Neural progenitor cell (in vitro differentiated cells): ENCODE measurements at regions not wholly inside any gene's neighbourhood (a gene's known extent, or its start where the extent isn't known, plus 50 kb on each side); places are given as distances from the start of the nearest gene placed in this dataset.

Source experiments
- DNase-seq: peaks from one replicate; pipeline ENCODE4 v3.0.0-alpha.2; 2016; ENCODE audit warnings: low spot score
- H2AFZ ChIP-seq: fragments of 200-600 bp; sonication (generic); replicated peaks from 2 replicates; pipeline ENCODE4 v1.6.1; 2016; ENCODE audit warnings: antibody characterized with exemption
- H3F3A ChIP-seq: fragments of 200-600 bp; sonication (generic); 2 replicates; pipeline ENCODE4 v1.6.1; 2016; ENCODE audit warnings: antibody characterized with exemption, low read depth
- H3K27ac ChIP-seq: fragments of 200-600 bp; sonication (generic); 2 replicates; pipeline ENCODE4 v1.5.1; 2016; ENCODE audit warnings: mild to moderate bottlenecking
- H3K27me3 ChIP-seq: fragments of 200-600 bp; sonication (generic); 2 replicates; pipeline ENCODE4 v1.6.1; 2016; ENCODE audit warnings: mild to moderate bottlenecking, moderate library complexity
- H3K36me3 ChIP-seq: fragments of 200-600 bp; sonication (generic); 2 replicates; pipeline ENCODE4 v1.5.1; 2016
- H3K4me1 ChIP-seq: fragments of 200-600 bp; sonication (generic); 2 replicates; pipeline ENCODE4 v1.6.1; 2016; ENCODE audit warnings: mixed run types
- H3K4me2 ChIP-seq: fragments of 200-600 bp; sonication (generic); 2 replicates; pipeline ENCODE4 v1.6.1; 2016
- H3K4me3 ChIP-seq: fragments of 200-600 bp; sonication (generic); 2 replicates; pipeline ENCODE4 v1.5.1; 2016
- H3K79me2 ChIP-seq: fragments of 200-600 bp; sonication (generic); 2 replicates; pipeline ENCODE4 v1.6.1; 2016; ENCODE audit warnings: low read depth
- H3K9ac ChIP-seq: fragments of 200-600 bp; sonication (generic); 2 replicates; pipeline ENCODE4 v1.6.1; 2016
- H3K9me3 ChIP-seq: fragments of 200-600 bp; sonication (generic); 2 replicates; pipeline ENCODE4 v1.5.1; 2016; ENCODE audit warnings: low read depth
- H4K20me1 ChIP-seq: fragments of 200-600 bp; sonication (generic); 2 replicates; pipeline ENCODE4 v1.6.1; 2016; ENCODE audit warnings: low read depth
- H3K27ac Mint-ChIP-seq: 3 replicates; pipeline ENCODE4 v1.8.0; 2021; ENCODE audit warnings: mixed read lengths
- H3K27me3 Mint-ChIP-seq: 2 replicates; pipeline ENCODE4 v1.8.0; 2022; ENCODE audit warnings: low read depth, mild to moderate bottlenecking, inconsistent platforms, moderate library complexity, mixed read lengths; ENCODE audit not compliant: insufficient read depth
- H3K36me3 Mint-ChIP-seq: 3 replicates; pipeline ENCODE4 v1.8.0; 2021; ENCODE audit warnings: mixed read lengths
- H3K4me1 Mint-ChIP-seq: 3 replicates; pipeline ENCODE4 v1.8.0; 2021; ENCODE audit warnings: mixed read lengths
- H3K4me3 Mint-ChIP-seq: 3 replicates; pipeline ENCODE4 v1.8.0; 2021; ENCODE audit warnings: mild to moderate bottlenecking, moderate library complexity, mixed read lengths
- H3K9me3 Mint-ChIP-seq: 3 replicates; pipeline ENCODE4 v1.8.0; 2020; ENCODE audit warnings: mixed read lengths
- EZH2 ChIP-seq: fragments of 200-600 bp; sonication (generic); IDR thresholded peaks from 2 replicates; pipeline ENCODE4 v1.6.1; 2017; ENCODE audit warnings: antibody characterized with exemption, mild to moderate bottlenecking, moderate library complexity
- EZH2phosphoT487 ChIP-seq: fragments of 200-600 bp; sonication (generic); IDR thresholded peaks from 2 replicates; pipeline ENCODE4 v1.6.1; 2017; ENCODE audit warnings: antibody characterized with exemption
- TF ChIP-seq, protein P1 (sequence below): fragments of 200-600 bp; sonication (generic); IDR thresholded peaks from 2 replicates; pipeline ENCODE4 v1.5.1; 2017; ENCODE audit warnings: antibody characterized with exemption, mild to moderate bottlenecking

DNA sequence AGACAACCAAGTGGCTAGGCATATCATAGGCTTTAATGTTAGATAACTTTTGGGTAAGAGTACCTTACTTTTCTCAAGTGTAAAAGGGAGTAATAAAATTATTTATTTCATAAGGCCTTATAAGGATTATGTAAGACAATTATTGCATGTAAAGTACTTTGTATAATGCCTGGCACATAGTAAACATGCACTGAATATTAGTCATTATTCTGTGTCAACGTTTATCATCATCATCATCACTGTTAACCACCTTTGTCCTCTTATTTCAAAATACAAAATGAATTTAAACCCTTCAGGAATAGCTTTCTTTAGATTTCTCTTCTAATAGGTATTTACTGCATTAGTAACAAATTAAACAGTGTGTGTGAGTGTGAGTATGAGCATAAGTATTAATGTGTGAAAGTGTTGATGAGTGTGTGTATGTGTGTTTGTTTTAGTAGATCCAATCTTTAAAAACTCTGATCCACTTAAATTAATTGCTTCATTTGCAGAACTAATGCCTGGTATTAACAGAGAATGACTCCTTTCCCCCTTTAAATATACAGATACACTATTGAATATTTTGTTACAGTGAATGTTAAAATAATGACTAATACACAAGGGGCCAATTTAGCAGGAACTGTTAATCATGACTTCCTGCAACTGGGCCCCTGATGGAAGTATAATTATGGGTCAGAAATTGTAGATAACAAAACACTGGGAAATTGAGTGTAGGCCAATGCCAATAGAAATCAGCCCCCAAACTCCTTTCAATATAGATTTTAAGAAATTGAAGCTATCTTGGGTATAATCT is 213.3 kb upstream of the FZD8 start:
- Histone ChIP-seq H3K4me3 (no peak overlapping the region), H4K20me1 (no peaks in the 10 kb centered on the region), H3K36me3 (no peaks in the 10 kb centered on the region), H3K4me1 (no peaks in the 10 kb centered on the region), H3F3A (no peaks in the 10 kb centered on the region), H2AFZ (no peak overlapping the region), H3K9me3 (no peaks in the 10 kb centered on the region), H3K4me2 (no peak overlapping the region), H3K79me2 (no peaks in the 10 kb centered on the region), H3K9ac (no peak overlapping the region), H3K27me3 (no peaks in the 10 kb centered on the region), H3K27ac (no peak overlapping the region)
- Mint-ChIP-seq H3K4me1 (peaks cover 3% of the 10 kb centered on the region), H3K36me3 (no peaks in the 10 kb centered on the region), H3K4me3 (no peak overlapping the region), H3K27ac (no peak overlapping the region), H3K9me3 (peaks cover 10% of the 10 kb centered on the region), H3K27me3 (no peaks in the 10 kb centered on the region)
- no peak for DNase-seq
- no peak for TF ChIP-seq EZH2
- no peak for TF ChIP-seq EZH2phosphoT487
- TF ChIP-seq, protein P1, sequence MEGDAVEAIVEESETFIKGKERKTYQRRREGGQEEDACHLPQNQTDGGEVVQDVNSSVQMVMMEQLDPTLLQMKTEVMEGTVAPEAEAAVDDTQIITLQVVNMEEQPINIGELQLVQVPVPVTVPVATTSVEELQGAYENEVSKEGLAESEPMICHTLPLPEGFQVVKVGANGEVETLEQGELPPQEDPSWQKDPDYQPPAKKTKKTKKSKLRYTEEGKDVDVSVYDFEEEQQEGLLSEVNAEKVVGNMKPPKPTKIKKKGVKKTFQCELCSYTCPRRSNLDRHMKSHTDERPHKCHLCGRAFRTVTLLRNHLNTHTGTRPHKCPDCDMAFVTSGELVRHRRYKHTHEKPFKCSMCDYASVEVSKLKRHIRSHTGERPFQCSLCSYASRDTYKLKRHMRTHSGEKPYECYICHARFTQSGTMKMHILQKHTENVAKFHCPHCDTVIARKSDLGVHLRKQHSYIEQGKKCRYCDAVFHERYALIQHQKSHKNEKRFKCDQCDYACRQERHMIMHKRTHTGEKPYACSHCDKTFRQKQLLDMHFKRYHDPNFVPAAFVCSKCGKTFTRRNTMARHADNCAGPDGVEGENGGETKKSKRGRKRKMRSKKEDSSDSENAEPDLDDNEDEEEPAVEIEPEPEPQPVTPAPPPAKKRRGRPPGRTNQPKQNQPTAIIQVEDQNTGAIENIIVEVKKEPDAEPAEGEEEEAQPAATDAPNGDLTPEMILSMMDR = no peak

DNA sequence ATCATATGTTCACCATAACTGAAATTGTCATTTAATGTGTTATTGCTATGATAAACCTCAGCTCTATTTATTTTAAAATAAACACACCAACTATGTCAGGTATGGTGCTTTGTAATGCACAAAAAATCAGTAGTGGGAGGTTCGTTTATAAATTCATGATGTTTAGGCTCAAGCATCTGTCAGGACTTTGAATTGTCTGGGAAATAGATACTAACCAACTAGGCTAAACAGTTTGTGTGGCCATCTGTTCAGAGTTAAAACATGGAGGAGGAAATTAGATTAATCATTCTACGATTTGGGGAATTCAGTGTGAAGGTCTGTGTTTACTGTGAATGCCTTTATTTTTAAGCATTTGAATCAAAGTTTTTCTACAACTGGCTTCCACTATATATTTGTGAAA is 212.6 kb upstream of the FZD8 start:
- Mint-ChIP-seq H3K27me3 (no peaks in the 10 kb centered on the region), H3K4me3 (no peak overlapping the region), H3K27ac (no peak overlapping the region), H3K9me3 (peaks cover 10% of the 10 kb centered on the region), H3K4me1 (peaks cover 7% of the 10 kb centered on the region), H3K36me3 (no peaks in the 10 kb centered on the region)
- Histone ChIP-seq H3K9ac (no peak overlapping the region), H3K4me1 (peaks cover under 1% of the 10 kb centered on the region), H3K4me3 (no peak overlapping the region), H3K27me3 (no peaks in the 10 kb centered on the region), H3K27ac (no peak overlapping the region), H3K4me2 (no peak overlapping the region), H3K79me2 (no peaks in the 10 kb centered on the region), H3K36me3 (no peaks in the 10 kb centered on the region), H3F3A (no peaks in the 10 kb centered on the region), H3K9me3 (no peaks in the 10 kb centered on the region), H4K20me1 (no peaks in the 10 kb centered on the region), H2AFZ (no peak overlapping the region)
- TF ChIP-seq, protein P1 = no peak
- TF ChIP-seq EZH2phosphoT487 (no peak), EZH2 (no peak)
- no peak for DNase-seq

DNA sequence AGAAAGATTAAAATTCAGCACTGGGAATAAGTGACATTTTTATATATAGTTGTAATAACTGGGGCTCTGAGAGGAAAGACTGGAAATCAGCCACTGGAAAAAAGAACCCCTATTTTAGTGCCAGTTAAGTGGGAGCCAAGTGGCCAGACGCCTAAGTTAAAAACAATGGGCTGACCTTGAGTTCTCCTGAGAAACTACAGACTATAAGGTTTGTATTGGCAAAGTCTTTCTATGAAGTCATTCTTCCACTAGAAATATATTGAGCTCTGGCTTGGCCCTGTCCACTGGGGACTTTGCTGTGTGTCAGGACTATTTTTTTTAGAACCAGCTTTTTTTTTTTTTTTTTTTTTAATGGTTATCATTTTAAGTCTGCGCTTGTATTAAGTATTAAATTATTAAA is 210.6 kb upstream of the FZD8 start:
- Histone ChIP-seq H3K36me3 (no peaks in the 10 kb centered on the region), H3K4me1 (peaks cover 19% of the 10 kb centered on the region), H3K79me2 (no peaks in the 10 kb centered on the region), H3K4me2 (no peak overlapping the region), H3K9me3 (no peaks in the 10 kb centered on the region), H3F3A (peaks cover 6% of the 10 kb centered on the region), H3K27ac (no peak overlapping the region), H3K9ac (no peak overlapping the region), H3K4me3 (no peak overlapping the region), H3K27me3 (no peaks in the 10 kb centered on the region), H4K20me1 (no peaks in the 10 kb centered on the region), H2AFZ (no peak overlapping the region)
- peaks cover 24% of the 10 kb centered on the region for H3K4me1 Mint-ChIP-seq
- no peaks in the 10 kb centered on the region for H3K27me3 Mint-ChIP-seq
- H3K27ac Mint-ChIP-seq = no peak overlapping the region
- peaks cover 2% of the 10 kb centered on the region for H3K9me3 Mint-ChIP-seq
- H3K36me3 Mint-ChIP-seq = no peaks in the 10 kb centered on the region
- TF ChIP-seq, protein P1 = no peak
- TF ChIP-seq EZH2phosphoT487 (no peak), EZH2 (no peak)
- no peak overlapping the region for H3K4me3 Mint-ChIP-seq
- DNase-seq = no peak
